ENCODE measurements at regions not wholly inside any gene's neighbourhood (a gene's known extent, or its start where the extent isn't known, plus 50 kb on each side); places are given as distances from the start of the nearest gene placed in this dataset.

DNA sequence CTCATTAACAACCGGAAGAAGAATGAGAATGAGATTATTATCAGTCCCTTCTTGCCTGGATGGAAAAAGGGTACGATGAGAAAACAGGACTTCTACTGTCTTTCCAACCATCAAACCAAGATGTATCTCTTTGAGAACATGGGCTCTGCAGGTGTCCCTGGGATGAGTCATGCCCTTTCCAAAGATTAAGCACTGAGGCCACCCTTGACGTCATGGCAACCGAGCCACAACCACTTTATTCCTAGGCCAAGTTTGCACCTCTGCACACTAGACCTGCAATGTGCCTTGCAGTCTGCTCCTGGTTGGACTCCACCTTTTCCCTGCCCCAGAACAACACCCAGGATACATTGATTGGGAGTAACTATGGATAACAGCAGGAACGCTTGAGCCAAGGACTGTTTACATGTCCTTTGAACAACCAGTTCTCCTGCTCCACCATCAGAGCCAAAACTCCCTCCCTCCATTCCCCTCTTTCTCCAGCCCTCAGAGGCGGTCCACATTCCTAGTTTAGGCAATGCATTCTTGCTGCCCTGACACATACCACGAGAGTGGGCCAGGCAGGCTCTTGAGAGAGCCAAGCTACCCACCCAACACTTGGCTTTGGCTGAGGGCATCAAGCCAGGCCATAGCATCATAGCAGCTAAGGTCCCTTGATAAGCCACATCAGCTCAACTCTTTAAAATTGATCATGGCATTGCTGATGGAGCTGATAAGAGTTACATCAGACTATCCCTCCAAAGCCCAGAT, 310.7 kb downstream of the TNS1 start:
- no peaks in the 10 kb centered on the region for H3K36me3 ChIP-seq (ENCODE audit: low read length)
- TF ChIP-seq, protein P1, sequence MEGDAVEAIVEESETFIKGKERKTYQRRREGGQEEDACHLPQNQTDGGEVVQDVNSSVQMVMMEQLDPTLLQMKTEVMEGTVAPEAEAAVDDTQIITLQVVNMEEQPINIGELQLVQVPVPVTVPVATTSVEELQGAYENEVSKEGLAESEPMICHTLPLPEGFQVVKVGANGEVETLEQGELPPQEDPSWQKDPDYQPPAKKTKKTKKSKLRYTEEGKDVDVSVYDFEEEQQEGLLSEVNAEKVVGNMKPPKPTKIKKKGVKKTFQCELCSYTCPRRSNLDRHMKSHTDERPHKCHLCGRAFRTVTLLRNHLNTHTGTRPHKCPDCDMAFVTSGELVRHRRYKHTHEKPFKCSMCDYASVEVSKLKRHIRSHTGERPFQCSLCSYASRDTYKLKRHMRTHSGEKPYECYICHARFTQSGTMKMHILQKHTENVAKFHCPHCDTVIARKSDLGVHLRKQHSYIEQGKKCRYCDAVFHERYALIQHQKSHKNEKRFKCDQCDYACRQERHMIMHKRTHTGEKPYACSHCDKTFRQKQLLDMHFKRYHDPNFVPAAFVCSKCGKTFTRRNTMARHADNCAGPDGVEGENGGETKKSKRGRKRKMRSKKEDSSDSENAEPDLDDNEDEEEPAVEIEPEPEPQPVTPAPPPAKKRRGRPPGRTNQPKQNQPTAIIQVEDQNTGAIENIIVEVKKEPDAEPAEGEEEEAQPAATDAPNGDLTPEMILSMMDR (IDR thresholded peaks at IDR 0.05; ENCODE audit: insufficient read depth, low read length, poor library complexity, severe bottlenecking), result no peak
- TF ChIP-seq EZH2phosphoT487 (conservative IDR thresholded peaks at IDR 0.05; ENCODE audit: low read length), result no peak
- no peaks in the 10 kb centered on the region for H4K20me1 ChIP-seq (ENCODE audit: low read depth, low read length)
- no peak overlapping the region for H3K4me3 ChIP-seq (ENCODE audit: insufficient read depth, low read length, poor library complexity, severe bottlenecking)
- no peaks in the 10 kb centered on the region for H3K27me3 ChIP-seq (ENCODE audit: low read length)
- no peaks in the 10 kb centered on the region for H3K79me2 ChIP-seq (ENCODE audit: insufficient read depth, low read length)
- H3K4me2 ChIP-seq (ENCODE audit: low read depth, low read length, poor library complexity, severe bottlenecking), result no peak overlapping the region
- H3K9me3 ChIP-seq (ENCODE audit: insufficient read depth, low read length), result no peaks in the 10 kb centered on the region
- H3K9me2 ChIP-seq (replicated peaks; ENCODE audit: insufficient read depth, low read length), result no peaks in the 10 kb centered on the region
- no peak overlapping the region for H3K27ac ChIP-seq (ENCODE audit: low read depth, low read length)
- no peaks in the 10 kb centered on the region for H3F3A ChIP-seq (ENCODE audit: insufficient read depth)
- H3K9ac ChIP-seq (ENCODE audit: low read length), result no peak overlapping the region
- H2AFZ ChIP-seq (ENCODE audit: low read depth, low read length, severe bottlenecking), result no peak overlapping the region

DNA sequence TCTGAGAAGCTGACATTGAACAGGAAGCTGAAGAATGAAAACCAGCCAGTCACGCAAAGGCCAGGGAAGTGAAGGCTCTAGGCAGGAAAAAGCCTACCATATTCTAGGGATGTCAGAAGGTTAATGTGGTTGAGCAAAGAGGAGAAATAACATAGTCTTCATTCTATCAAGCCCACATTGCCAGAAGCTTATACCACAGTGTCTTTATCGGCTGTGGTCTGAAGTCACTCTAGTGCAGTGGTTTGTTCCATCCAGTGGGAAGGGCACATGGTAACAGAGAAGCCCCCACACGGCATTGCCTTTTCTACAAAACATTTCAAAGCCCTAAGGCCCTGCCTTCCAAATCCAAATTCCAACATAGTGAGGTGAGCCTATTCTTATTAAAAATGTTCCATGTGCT, 311.3 kb downstream of the TNS1 start:
- Histone ChIP-seq H3K27ac (ENCODE audit: low read depth, low read length) (no peak overlapping the region), H3K4me2 (ENCODE audit: low read depth, low read length, poor library complexity, severe bottlenecking) (no peak overlapping the region), H3K36me3 (ENCODE audit: low read length) (no peaks in the 10 kb centered on the region)

DNA sequence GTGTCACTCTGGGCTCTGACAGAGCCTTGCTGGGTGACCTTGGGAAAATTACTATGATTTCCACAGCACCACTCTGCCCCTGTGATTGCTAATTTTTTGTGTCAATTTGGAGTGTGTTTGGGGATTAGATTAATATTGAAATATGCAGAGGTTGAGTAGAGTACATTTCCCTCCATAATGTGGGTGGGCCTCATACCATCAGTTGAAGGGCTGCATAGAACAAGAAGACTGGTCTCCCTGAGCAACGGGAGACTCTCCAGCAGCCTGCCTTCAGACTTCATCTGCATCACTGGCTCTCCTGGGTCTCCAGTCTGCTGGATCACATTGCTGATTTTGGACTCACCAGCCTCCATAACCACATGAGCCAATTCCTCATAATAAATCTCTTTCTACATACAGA, 313.7 kb downstream of the TNS1 start:
- no peaks in the 10 kb centered on the region for H3K27me3 ChIP-seq (ENCODE audit: low read length)
- no peaks in the 10 kb centered on the region for H3K79me2 ChIP-seq (ENCODE audit: insufficient read depth, low read length)
- H3K4me2 ChIP-seq (ENCODE audit: low read depth, low read length, poor library complexity, severe bottlenecking), result no peak overlapping the region
- no peak overlapping the region for H3K4me3 ChIP-seq (ENCODE audit: insufficient read depth, low read length, poor library complexity, severe bottlenecking)
- H3K9me3 ChIP-seq (ENCODE audit: insufficient read depth, low read length), result no peaks in the 10 kb centered on the region
- H3F3A ChIP-seq (ENCODE audit: insufficient read depth), result no peaks in the 10 kb centered on the region
- no peak overlapping the region for H3K27ac ChIP-seq (ENCODE audit: low read depth, low read length)
- TF ChIP-seq, protein P1 (IDR thresholded peaks at IDR 0.05; ENCODE audit: insufficient read depth, low read length, poor library complexity, severe bottlenecking), result no peak
- no peak for TF ChIP-seq EZH2phosphoT487 (conservative IDR thresholded peaks at IDR 0.05; ENCODE audit: low read length)
- H3K9ac ChIP-seq (ENCODE audit: low read length), result no peak overlapping the region
- no peaks in the 10 kb centered on the region for H4K20me1 ChIP-seq (ENCODE audit: low read depth, low read length)
- H2AFZ ChIP-seq (ENCODE audit: low read depth, low read length, severe bottlenecking), result no peak overlapping the region
- H3K9me2 ChIP-seq (replicated peaks; ENCODE audit: insufficient read depth, low read length), result no peaks in the 10 kb centered on the region
- no peaks in the 10 kb centered on the region for H3K36me3 ChIP-seq (ENCODE audit: low read length)

More for the DNA sequence above, 311.3 kb downstream of the TNS1 start:
- no peak overlapping the region for H2AFZ ChIP-seq (ENCODE audit: low read depth, low read length, severe bottlenecking)
- no peaks in the 10 kb centered on the region for H4K20me1 ChIP-seq (ENCODE audit: low read depth, low read length)
- H3F3A ChIP-seq (ENCODE audit: insufficient read depth), result no peaks in the 10 kb centered on the region
- no peaks in the 10 kb centered on the region for H3K9me2 ChIP-seq (replicated peaks; ENCODE audit: insufficient read depth, low read length)
- no peak for TF ChIP-seq EZH2phosphoT487 (conservative IDR thresholded peaks at IDR 0.05; ENCODE audit: low read length)
- TF ChIP-seq, protein P1 (IDR thresholded peaks at IDR 0.05; ENCODE audit: insufficient read depth, low read length, poor library complexity, severe bottlenecking), result no peak
- H3K27me3 ChIP-seq (ENCODE audit: low read length), result no peaks in the 10 kb centered on the region
- no peak overlapping the region for H3K4me3 ChIP-seq (ENCODE audit: insufficient read depth, low read length, poor library complexity, severe bottlenecking)
- no peaks in the 10 kb centered on the region for H3K9me3 ChIP-seq (ENCODE audit: insufficient read depth, low read length)
- H3K9ac ChIP-seq (ENCODE audit: low read length), result no peak overlapping the region
- no peaks in the 10 kb centered on the region for H3K79me2 ChIP-seq (ENCODE audit: insufficient read depth, low read length)

Data from SU-DHL-6 (cell line).